HepG2 (cell line): ENCODE measurements at regions not wholly inside any gene's neighbourhood (a gene's known extent, or its start where the extent isn't known, plus 50 kb on each side); places are given as distances from the start of the nearest gene placed in this dataset.

ENCODE experiments used
- BCLAF1 ChIP-seq: fragments of 450-650 bp; IDR thresholded peaks from 2 replicates; pipeline ENCODE4 v1.6.1; 2017; ENCODE audit warnings: mild to moderate bottlenecking
- DPF2 ChIP-seq: sonication (generic); formaldehyde crosslinking; IDR thresholded peaks from 2 replicates; pipeline ENCODE4 v1.4.0; 2020; ENCODE audit warnings: mild to moderate bottlenecking, low read depth, missing genetic modification reagents, borderline replicate concordance
- EHMT2 ChIP-seq: fragments of 200-600 bp; sonication (generic); IDR thresholded peaks from 2 replicates; pipeline ENCODE4 v1.7.0; 2017; ENCODE audit warnings: antibody characterized with exemption, low read depth, low read length, borderline replicate concordance
- GZF1 ChIP-seq: sonication (generic); formaldehyde crosslinking; IDR thresholded peaks from 2 replicates; pipeline ENCODE4 v1.5.1; 2020; ENCODE audit warnings: mild to moderate bottlenecking, missing genetic modification reagents
- NR1H2 ChIP-seq: sonication (generic); formaldehyde crosslinking; IDR thresholded peaks from 2 replicates; pipeline ENCODE4 v1.8.1; 2022; ENCODE audit warnings: low read depth, missing genetic modification reagents, borderline replicate concordance
- PITX1 ChIP-seq: sonication (generic); formaldehyde crosslinking; IDR thresholded peaks from 2 replicates; pipeline ENCODE4 v1.5.1; 2020; ENCODE audit warnings: mild to moderate bottlenecking, missing genetic modification reagents
- SNAPC4 ChIP-seq: sonication (generic); formaldehyde crosslinking; IDR thresholded peaks from 2 replicates; pipeline ENCODE4 v1.4.0; 2020; ENCODE audit warnings: mild to moderate bottlenecking, missing genetic modification reagents
- TEF ChIP-seq: sonication (generic); formaldehyde crosslinking; IDR thresholded peaks from 2 replicates; pipeline ENCODE4 v1.5.0; 2020; ENCODE audit warnings: missing genetic modification reagents
- TOPORS ChIP-seq: sonication (generic); formaldehyde crosslinking; IDR thresholded peaks from 2 replicates; pipeline ENCODE4 v1.8.0; 2023; ENCODE audit warnings: mild to moderate bottlenecking, missing genetic modification reagents
- ZFAT ChIP-seq: sonication (generic); formaldehyde crosslinking; conservative IDR thresholded peaks from 2 replicates; pipeline ENCODE4 v1.8.1; 2023; ENCODE audit warnings: missing genetic modification reagents, inconsistent platforms
- ZMYM4 ChIP-seq: sonication (generic); formaldehyde crosslinking; IDR thresholded peaks from 2 replicates; pipeline ENCODE4 v1.8.1; 2023; ENCODE audit warnings: mild to moderate bottlenecking, missing genetic modification reagents
- ZNF20 ChIP-seq: sonication (generic); formaldehyde crosslinking; IDR thresholded peaks from 2 replicates; pipeline ENCODE4 v1.4.0; 2020; ENCODE audit warnings: mild to moderate bottlenecking, moderate library complexity, missing genetic modification reagents
- ZNF256 ChIP-seq: sonication (generic); formaldehyde crosslinking; conservative IDR thresholded peaks from 2 replicates; pipeline ENCODE4 v1.4.0; 2020; ENCODE audit warnings: missing genetic modification reagents
- ZNF280B ChIP-seq: sonication (generic); formaldehyde crosslinking; IDR thresholded peaks from 2 replicates; pipeline ENCODE4 v1.5.0; 2020; ENCODE audit warnings: missing genetic modification reagents, mild to moderate bottlenecking, borderline replicate concordance
- ZNF501 ChIP-seq: sonication (generic); formaldehyde crosslinking; IDR thresholded peaks from 2 replicates; pipeline ENCODE4 v1.5.1; 2020; ENCODE audit warnings: mild to moderate bottlenecking, moderate library complexity, missing genetic modification reagents
- ZNF589 ChIP-seq: sonication (generic); formaldehyde crosslinking; conservative IDR thresholded peaks from 2 replicates; pipeline ENCODE4 v1.8.0; 2022; ENCODE audit warnings: mild to moderate bottlenecking, moderate library complexity, missing genetic modification reagents
- TF ChIP-seq, protein P1 (sequence below): sonication (generic); formaldehyde crosslinking; IDR thresholded peaks from 2 replicates; pipeline ENCODE4 v1.5.0; 2020; ENCODE audit warnings: missing genetic modification reagents

DNA sequence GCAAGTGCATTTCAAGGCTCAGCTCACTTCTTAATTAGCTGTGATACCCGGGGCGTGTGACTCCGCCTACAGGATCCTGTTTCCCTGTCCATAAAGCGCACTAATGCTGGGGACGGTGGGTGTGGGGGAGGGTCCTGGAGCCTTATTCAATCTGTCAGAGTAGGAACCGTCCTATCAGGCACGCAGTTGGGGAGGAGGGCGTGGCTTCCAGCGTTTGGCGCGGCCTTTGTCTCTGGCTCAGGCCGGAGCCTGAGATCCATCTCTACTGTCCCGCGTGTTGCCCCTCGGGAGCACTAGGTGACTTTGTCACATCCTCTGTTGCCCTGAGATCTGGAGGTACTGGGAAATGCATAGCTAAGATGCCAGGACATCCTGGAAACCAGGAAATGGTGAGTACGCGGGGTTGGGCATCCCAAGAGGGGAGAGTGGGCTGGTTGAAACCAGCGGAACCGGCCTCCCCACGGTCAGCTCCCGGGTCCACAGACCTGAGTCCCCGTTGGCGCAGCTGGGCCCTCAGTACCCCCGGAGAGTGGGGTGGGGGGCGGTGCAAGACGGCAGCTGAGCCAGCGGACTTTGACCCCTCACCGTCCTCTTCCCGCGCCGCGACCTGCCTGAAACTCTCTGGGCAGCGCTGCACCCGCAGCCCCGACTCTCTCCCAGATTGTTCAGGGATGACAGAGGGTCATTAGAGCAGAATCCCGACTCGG is 104.4 kb upstream of the ZNF92 start (continued):
- TF ChIP-seq ZMYM4 = peak; percentile 51; the same call in 1 of the 2 replicates
- TF ChIP-seq ZNF256 (CRISPR knock-in tag) = no peak
- no peak for TF ChIP-seq ZNF501
- TF ChIP-seq, protein P1, sequence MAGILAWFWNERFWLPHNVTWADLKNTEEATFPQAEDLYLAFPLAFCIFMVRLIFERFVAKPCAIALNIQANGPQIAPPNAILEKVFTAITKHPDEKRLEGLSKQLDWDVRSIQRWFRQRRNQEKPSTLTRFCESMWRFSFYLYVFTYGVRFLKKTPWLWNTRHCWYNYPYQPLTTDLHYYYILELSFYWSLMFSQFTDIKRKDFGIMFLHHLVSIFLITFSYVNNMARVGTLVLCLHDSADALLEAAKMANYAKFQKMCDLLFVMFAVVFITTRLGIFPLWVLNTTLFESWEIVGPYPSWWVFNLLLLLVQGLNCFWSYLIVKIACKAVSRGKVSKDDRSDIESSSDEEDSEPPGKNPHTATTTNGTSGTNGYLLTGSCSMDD (CRISPR knock-in tag) = no peak
- no peak for TF ChIP-seq NR1H2 (CRISPR knock-in tag)
- TF ChIP-seq ZNF280B = peak; percentile 78; the same call in 1 of the 2 replicates
- 0 out of 2 replicates have a peak, but pooled peaks have one; percentile 24 for TF ChIP-seq GZF1
- TF ChIP-seq ZNF589 (CRISPR knock-in tag) = no peak
- no peak for TF ChIP-seq ZFAT
- TF ChIP-seq ZNF20 (CRISPR knock-in tag) = no peak
- TF ChIP-seq SNAPC4 (CRISPR knock-in tag) = no peak
- no peak for TF ChIP-seq TEF (CRISPR knock-in tag)
- TF ChIP-seq PITX1 = peak; percentile 35; the same call in 1 of the 2 replicates
- no peak for TF ChIP-seq DPF2 (CRISPR knock-in tag)
- no peak for TF ChIP-seq TOPORS (CRISPR knock-in tag)
- no peak for TF ChIP-seq EHMT2
- no peak for TF ChIP-seq BCLAF1
